HepG2 (cell line): ENCODE measurements at regions not wholly inside any gene's neighbourhood (a gene's known extent, or its start where the extent isn't known, plus 50 kb on each side); places are given as distances from the start of the nearest gene placed in this dataset.

Experiments used
- ASH2L ChIP-seq: fragments of 300-600, 200-600 bp; sonication (generic); IDR thresholded peaks from 2 replicates; pipeline ENCODE4 v1.7.0; 2017; ENCODE audit warnings: low read depth, mild to moderate bottlenecking, moderate library complexity, mixed read lengths, low read length; ENCODE audit not compliant: insufficient read length
- ATM ChIP-seq: fragments of 450-650 bp; IDR thresholded peaks from 2 replicates; pipeline ENCODE4 v1.7.1; 2017; ENCODE audit warnings: mild to moderate bottlenecking, borderline replicate concordance
- FOXP1 ChIP-seq, 2 experiments: fragments of 450-650 bp in 1 of 2; IDR thresholded peaks; 2 replicates each; pipeline ENCODE4 v1.6.1; 2017 to 2018; ENCODE audit warnings: antibody characterized with exemption in 1 of 2
- KDM5A ChIP-seq: fragments of 200-600 bp; sonication (generic); IDR thresholded peaks from 2 replicates; pipeline ENCODE4 v1.7.0; 2018; ENCODE audit warnings: antibody characterized with exemption, mild to moderate bottlenecking, low read length, borderline replicate concordance
- POLR2AphosphoS5 ChIP-seq: IDR thresholded peaks from 2 replicates; pipeline ENCODE4 v1.6.1; 2012; ENCODE audit warnings: low read depth, low read length
- SP2 ChIP-seq: sonication (generic); formaldehyde crosslinking; IDR thresholded peaks from 2 replicates; pipeline ENCODE4 v1.5.1; 2020; ENCODE audit warnings: mild to moderate bottlenecking, missing genetic modification reagents
- TF ChIP-seq, protein P1 (sequence below): sonication (generic); formaldehyde crosslinking; IDR thresholded peaks from 2 replicates; pipeline ENCODE4 v1.8.0; 2022; ENCODE audit warnings: mild to moderate bottlenecking, missing genetic modification reagents; ENCODE audit not compliant: insufficient replicate concordance

GRCh38 chr5:91641730-91642350 lies 258.7 kb upstream of the ARRDC3 start:
- TF ChIP-seq POLR2AphosphoS5 (no peak), ASH2L (no peak), ATM (no peak), KDM5A (no peak), FOXP1 (IDR thresholded peaks at IDR 0.05) (no peak), FOXP1 (CRISPR knock-in tag; IDR thresholded peaks at IDR 0.05) (no peak), SP2 (CRISPR knock-in tag) (no peak)
- TF ChIP-seq, protein P1, sequence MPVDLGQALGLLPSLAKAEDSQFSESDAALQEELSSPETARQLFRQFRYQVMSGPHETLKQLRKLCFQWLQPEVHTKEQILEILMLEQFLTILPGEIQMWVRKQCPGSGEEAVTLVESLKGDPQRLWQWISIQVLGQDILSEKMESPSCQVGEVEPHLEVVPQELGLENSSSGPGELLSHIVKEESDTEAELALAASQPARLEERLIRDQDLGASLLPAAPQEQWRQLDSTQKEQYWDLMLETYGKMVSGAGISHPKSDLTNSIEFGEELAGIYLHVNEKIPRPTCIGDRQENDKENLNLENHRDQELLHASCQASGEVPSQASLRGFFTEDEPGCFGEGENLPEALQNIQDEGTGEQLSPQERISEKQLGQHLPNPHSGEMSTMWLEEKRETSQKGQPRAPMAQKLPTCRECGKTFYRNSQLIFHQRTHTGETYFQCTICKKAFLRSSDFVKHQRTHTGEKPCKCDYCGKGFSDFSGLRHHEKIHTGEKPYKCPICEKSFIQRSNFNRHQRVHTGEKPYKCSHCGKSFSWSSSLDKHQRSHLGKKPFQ (CRISPR knock-in tag) = no peak
